HG03066 (cell line): ENCODE measurements at regions not wholly inside any gene's neighbourhood (a gene's known extent, or its start where the extent isn't known, plus 50 kb on each side); places are given as distances from the start of the nearest gene placed in this dataset.
A peak's percentile ranks its signal among the peaks of the same experiment; 100 is the strongest.
"Not testable (repeated sequence)": the region's sequence is repeated elsewhere in the genome, so short reads cannot be mapped to it uniquely, and the experiment has no call there.

Experiments
- ATAC-seq: cut with Tn5 transposase; IDR thresholded peaks from one replicate; pipeline ENCODE4 v1.9.1; 2021; ENCODE audit warnings: low read depth; ENCODE audit not compliant: unreplicated experiment

DNA sequence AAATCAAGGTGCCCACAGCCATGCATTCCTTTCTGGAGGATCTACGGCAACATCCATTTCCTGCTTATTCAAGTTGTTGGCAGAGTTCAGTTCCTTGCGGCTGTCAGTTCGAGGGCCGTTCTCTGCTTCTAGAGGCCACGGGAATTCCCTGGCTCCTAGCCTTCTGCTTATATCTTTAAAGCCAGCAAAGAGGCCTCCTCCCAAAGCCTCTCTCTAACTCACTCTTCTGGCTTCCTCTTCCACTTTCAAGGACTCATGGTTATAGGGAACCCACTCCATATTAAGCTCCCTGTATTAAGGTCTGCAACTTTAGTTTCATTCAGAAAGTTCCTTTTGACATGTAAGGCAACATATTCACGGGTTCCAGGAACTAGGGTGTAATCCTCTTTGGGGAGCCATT is 150.1 kb upstream of the RMP24 start:
- no peak for ATAC-seq

GRCh38 chr18:35826477-35826876 is 146.0 kb upstream of the RMP24 start:
- ATAC-seq: no peak

DNA sequence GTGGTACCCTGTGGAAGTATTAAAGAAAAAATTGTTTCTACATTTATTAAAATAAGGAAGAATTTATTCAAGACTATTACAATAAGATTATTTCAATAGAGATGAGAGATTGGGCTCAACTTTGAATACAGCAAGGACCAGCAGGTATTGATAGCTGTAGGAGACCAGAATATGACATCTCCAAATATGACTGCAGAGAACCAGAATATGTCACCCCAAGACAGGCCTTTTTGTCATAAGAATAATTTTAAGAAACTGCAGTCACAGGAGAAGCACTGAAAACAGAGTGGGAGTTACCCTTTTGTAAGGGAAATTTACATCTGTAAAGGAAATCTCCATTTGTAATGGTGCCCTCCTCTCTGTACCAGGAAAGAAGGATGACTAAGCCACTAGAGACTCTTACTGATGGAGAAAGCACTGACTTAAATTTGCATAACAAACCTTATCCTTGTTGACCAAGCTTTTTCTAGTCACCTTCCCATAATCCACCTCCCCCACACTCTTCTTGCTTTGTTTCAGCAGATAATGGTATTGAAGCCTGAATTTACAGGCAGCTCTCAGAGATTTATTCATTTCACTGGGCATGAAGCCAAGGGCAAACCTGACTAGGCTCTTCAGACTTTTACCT is 145.1 kb upstream of the RMP24 start:
- ATAC-seq: no peak

DNA sequence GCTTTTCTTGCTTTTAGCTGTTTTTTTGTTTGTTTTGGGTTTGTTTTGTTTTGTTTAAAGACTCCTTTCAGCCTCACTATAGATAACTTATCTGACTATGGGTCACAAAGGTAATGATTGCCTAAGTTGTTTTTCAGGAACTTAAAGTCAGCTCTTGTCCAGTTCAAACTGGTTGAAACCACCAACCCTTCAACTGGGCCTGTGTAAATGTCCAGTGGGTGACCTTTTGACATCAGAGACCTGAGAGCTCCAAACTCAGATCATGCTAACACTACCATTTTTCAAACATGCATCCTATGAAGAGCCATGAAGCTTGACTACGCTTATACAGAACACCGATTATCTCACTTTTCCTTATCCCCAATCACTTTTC is 144.6 kb upstream of the RMP24 start:
- ATAC-seq: no peak

- no peak for ATAC-seq
Observed at GRCh38 chr18:35828591-35828990, 143.9 kb upstream of the RMP24 start.

DNA sequence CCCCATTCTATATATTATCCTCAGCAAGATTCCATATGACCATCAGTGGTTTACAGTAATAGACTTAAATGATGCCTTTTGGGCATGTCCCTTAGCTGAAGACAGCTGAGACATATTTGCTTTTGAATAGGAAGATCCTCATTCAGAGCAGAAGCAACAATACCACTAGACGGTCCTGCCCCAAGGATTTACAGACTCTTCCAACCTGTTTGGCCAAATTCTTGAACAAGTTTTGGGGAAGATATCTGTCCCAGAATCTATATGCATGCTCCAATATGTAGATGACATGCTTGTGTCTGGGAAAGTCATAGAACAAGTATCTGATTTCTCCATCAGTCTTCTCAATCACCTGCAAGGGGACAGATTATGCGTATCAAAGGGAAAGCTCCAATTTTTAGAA is 137.1 kb upstream of the RMP24 start:
- ATAC-seq: no peak

- peak; percentile 95 for ATAC-seq
Observed at GRCh38 chr18:35835833-35836232, 136.6 kb upstream of the RMP24 start.

DNA sequence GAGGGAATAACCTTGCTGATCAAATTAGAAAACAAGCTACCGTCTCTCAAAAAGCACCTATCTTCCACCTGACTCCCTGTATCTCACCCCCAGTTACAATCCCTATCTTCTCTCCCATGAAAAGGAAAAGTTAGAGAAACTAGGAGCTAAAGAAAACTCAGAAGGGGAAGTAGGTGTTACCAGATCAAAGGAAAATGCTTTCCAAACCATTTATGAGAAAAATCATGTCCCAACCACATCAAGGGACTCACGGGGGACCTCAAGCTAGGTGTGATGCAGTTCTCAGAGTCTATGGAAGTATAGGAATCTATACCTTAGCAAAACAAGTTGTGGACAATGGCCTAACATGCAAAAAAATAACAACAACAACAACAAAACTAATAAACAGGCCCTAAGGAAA is 135.5 kb upstream of the RMP24 start:
- ATAC-seq: no peak

DNA sequence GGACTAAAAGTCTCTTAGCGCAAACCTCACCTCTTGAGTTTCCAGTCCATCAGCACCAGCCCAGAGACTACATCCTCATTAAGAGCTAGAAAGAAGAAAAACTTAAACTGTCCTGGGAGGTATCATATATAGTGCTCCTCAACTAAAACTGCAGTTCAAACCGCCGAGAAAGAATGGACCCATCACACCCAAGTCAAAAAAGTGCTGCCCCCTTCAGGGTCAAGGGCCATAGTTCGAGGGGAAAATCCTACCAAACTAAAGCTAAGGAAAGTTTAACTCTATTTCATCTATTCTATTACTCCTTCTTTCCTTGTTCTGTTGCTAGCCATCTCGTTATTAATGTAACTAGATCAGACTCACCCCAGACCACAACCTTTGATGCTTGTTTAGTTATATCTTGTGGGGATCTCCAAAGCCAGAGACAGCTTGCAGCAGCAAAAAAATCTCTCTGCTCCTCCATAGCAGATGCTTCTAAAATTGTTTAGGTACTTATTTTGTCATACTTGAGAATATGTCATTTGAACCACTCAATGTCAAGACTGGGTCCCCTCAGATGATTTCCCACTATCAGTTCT is 134.5 kb upstream of the RMP24 start:
- ATAC-seq: no peak

DNA sequence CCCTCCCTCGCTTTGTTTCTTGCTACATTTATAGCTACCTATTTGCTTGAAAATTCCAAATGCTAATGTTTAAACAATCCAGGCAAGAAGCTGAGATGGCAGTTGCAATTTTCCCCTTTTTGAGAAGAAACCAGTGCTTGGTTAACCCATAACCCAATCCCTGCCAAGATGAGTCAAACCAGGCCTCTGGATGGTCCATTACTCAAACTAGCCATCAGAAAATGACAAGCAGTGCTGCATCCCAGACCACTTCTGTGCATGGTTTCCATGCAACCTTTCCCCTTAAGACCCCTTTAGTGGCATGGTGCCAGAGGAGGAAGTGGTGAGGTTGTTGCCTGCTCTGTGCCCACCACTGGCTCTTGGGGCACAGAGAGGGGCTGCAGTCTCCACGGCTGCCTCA is 131.2 kb upstream of the RMP24 start:
- ATAC-seq: no peak

DNA sequence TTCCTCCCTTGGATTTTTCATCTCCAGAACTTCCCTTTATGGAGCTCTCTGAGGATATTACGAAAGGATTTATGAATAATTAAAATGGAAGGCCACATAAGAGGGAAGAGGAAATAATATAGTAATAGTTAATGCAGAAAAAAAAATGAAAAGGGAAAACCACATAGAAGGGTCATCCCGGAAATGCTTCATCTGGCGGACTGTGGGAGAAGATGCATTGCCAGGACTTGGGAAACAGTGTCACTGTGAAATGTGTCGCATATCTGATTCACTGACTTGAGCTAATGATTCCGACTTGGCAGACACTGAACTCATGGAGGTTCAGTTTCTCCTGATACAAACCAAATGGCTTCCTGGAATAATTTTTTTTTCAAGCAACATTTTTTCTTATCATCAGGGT is 129.9 kb upstream of the RMP24 start:
- no peak for ATAC-seq

- ATAC-seq: not testable (repeated sequence)
Observed at GRCh38 chr18:35848321-35848720, 124.2 kb upstream of the RMP24 start.

DNA sequence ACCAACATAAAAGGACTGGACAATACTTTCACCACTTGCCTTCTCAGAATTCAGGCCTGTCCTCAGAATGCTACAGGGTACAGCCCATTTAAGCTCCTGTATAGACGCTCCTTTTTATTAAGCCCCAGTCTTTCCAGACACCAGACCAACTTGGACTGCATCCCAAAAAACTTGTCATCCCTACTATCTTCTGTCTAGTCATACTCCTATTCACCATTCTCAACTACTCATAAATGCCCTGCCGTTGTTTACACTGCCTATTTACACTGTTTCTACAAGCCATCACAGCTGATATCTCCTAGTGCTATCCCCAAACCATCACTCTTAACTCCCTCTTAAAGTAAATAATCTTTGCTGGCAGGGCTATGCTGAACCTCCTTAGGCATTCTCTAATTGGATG is 123.2 kb upstream of the RMP24 start:
- not testable (repeated sequence) for ATAC-seq

DNA sequence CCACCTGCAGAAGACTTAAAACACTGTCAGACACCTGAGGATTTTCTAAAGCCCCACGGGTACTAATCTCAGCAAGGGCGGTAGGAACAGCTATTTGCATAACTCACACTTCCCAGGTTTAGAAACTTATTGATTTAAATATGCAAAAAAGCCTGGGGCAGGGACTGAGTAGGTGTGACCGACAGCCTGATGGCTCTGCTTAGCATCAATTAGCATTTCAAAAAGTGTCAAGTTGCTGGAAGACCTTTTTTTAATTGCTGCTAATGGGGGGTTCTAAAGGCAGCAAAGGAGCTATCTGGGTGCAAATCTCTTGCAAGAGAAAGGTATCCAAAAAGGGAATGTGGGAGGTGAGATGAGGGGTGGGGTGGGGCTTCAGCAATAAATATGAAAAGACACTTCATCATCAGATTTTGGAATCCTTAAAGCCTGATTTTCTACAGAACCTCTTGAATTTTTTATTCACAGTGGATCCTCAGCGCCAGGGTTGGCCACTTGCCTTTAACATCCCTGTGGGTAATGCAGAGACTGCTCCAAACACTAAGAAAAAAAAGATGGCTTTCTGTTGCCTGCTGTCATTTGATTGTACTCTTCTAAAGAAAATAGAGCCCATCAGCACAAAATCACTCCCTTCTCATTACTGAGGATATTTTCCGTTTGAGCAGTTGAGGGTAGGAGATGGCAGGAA is 121.1 kb upstream of the RMP24 start:
- no peak for ATAC-seq

GRCh38 chr18:35852786-35853185 is 119.7 kb upstream of the RMP24 start:
- ATAC-seq: no peak

DNA sequence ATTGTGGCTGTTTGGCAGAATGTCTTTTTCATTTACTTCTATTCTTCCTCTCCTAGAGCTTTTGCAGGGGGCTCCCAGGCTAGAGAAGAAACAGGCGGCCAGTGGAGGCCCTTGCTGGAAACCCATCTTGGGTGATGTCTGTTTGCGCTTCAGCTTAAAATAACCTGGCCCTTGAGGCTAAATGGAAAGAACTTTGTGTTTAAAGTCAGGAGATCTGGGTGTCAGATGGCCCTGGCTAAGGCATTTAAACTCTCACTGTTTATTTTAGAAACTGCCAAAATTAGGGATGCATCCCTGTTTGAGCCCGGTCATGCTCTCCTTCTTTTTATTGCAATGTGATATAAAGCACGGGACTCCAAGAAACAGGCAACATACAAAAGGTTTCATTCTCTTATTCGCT is 118.4 kb upstream of the RMP24 start:
- ATAC-seq: no peak

- ATAC-seq: no peak
Observed at GRCh38 chr18:35856178-35856577, 116.3 kb upstream of the RMP24 start.

DNA sequence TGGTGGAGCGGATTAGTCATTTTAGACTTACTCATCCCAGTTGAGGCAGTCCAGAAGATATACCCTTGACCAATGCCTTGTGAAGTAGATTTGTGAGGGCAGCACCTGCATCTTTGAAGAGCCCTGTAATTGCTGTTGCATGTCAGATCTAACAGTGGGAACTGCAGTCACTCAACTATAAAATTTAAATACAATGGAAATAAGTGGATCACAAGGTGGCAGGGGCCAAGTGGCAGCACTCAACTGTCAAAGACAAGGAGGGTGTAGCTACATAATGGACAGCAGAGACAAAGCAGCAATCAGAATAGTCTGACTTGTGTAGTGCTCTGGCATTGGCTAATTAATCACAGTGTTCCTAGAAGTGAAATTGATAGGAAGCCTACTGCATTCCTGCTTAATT is 115.8 kb upstream of the RMP24 start:
- ATAC-seq: not testable (repeated sequence)

DNA sequence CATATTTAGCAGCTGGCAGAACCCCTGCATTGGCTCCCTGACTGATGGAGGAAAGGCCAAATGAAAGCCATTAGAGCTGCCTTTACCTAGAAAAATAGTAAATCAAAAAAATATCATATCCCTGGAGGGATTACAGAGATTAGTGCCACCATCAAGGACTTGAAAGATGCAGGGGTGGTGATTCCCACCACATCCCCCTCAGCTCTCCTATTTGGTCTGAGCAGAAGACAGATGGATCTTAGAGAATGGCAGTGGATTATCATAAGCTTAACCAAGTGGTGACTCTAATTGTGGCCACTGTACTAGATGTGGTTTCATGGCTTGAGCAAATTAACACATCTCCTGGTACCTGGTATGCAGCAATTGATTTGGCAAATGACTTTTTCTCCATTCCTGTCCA is 114.9 kb upstream of the RMP24 start:
- ATAC-seq: not testable (repeated sequence)

DNA sequence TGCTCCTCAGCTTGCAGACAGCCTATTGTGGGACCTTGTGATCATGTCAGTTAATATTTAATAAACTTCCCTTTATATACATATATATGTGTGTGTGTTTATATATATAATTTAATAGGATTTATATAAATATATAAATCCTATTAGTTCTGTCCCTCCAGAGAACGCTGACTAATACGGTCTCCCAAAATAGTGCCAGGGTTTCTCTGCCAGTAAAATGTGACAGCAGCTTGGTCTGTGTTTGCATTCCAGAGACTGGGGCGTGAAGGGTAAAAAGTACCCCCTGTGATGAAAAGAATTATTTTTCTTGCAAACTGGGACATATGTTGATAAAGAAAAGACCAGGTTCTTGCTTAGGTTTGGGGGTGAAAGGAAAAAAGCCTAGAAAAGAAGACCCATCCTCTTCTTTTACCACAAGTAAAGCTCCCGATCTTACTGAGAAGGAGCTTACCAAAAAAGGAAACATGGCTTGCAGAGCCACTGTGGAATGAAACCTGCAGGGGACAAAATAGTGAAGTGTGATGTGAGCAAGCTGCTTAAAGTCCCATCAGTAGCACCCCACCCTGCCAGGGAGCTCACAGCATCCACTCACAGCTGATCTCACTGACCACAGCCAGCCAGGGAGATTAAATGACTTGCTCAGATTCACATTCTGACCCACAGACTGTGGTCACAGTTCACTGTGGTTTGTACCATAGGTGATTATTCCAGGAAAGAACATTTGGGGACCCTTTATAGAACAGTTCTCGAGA is 110.9 kb upstream of the RMP24 start:
- ATAC-seq: peak; percentile 48

DNA sequence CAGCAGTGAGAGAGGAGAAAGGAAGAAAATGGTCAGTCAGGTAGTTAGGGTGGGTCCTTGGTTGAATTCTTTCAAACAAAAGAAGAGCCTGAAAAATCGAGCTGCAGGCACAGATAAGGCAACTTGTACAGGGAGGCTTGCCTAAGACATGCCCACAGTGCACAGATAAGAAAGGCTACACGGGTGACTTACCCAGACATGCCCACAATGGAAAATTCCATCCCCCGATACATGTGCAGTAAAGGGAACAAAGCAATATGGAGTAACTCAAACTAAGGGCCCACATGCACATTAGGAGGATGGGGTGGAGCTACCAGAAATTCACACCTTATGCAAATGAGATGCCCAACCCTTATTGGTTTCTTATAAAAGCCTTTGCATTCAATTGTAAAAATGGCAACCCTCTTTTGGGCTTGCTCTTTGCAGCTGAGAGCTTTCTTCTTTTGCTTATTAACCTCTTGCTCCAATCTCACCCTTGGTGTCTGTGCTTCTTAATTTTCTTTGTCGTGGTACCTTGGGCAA is 110.3 kb upstream of the RMP24 start:
- no peak for ATAC-seq
